T-helper 22 cell (primary cell): ENCODE measurements at regions not wholly inside any gene's neighbourhood (a gene's known extent, or its start where the extent isn't known, plus 50 kb on each side); places are given as distances from the start of the nearest gene placed in this dataset.
"Not testable (repeated sequence)": the region's sequence is repeated elsewhere in the genome, so short reads cannot be mapped to it uniquely, and the experiment has no call there.

Experiments used
- DNase-seq: peaks from one replicate; pipeline ENCODE4 v3.0.0-alpha.2; 2020; ENCODE audit warnings: low read depth

GRCh38 chr16:21534561-21534960, 64.8 kb upstream of the METTL9 start:
- not testable (repeated sequence) for DNase-seq

DNA sequence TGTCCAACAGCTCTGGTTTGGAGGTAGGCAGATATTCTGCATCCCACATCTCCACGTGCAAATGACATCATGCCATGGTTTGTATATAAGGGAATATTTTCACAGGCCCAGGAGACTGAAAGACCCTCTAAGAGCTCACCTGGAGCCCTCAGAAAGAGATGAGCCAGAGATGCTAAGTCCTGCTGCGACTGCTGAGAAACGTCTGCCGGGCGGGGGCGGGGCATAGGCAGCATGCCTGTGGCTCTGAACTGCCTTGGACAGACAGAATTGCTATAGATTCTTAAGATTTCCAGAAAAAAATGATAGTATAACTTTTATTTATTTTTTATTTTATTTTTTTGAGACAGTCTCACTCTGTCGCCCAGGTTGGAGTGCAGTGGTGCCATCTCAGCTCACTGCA, 64.2 kb upstream of the METTL9 start:
- not testable (repeated sequence) for DNase-seq

DNA sequence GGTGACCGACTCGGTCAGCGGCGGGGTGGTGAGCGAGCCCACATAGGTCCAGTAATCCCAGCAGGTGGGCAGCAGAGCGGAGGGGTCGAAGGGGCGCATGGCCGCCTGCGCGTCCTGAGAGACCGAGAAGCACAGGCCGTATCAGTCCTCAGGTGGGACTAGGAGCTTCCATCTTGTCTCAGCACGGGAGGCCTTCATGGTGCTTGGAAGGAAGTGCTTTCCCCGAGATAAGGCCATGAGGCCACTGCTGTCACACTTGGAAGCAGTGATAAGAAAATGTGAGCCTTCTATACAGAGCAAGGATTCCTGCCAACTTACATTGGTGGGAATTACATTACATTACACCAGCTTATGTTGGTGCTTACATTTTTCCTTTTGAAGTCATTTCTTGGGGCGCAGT, 62.6 kb upstream of the METTL9 start:
- DNase-seq: not testable (repeated sequence)

DNA sequence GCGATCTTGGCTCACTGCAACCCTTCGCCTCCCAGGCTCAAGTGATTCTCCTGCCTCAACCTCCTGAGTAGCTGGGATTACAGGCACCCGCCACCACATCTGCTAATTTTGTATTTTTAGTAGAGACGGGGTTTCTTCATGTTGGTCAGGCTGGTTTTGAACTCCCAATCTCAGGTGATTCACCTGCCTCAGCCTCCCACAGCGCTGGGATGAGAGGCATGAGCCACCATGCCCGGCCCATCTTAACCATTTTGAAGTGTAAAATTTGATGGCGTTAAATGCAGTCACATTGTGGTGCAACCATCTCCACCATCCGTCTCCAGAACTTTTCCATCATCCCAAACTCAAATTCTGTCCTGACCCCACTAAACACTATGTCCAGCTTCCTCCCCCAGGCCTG, 61.8 kb upstream of the METTL9 start:
- DNase-seq: not testable (repeated sequence)

- not testable (repeated sequence) for DNase-seq
Measured at GRCh38 chr16:21539107-21539618, 60.2 kb upstream of the METTL9 start.

DNA sequence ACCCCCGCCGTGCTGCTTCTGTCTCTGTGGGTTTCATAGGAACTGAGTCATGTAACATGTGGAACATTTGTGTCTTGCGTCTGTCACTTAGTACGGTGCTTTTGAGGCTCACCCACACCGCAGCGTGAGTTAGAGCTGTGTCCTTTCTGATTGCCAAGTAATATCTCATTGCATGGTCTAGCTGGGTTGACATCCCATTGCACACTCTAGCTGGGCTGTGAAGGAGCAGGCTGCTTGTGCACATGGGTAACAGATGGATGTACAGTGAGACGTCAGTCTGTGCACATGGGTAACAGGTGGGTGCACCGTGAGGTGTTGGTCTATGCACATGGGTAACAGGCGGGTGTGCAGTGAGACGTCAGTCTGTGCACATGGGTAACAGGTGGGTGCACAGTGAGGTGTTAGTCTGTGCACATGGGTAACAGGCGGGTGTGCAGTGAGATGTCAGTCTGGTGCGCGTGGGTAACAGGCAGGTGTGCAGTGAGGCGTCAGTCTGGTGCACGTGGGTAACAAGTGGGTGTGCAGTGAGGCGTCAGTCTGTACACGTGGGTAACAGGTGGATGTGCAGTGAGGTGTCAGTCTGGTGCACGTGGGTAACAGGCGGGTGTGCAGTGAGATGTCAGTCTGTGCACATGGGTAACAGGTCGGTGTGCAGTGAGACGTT, 58.5 kb upstream of the METTL9 start:
- DNase-seq: peak; percentile 16

DNA sequence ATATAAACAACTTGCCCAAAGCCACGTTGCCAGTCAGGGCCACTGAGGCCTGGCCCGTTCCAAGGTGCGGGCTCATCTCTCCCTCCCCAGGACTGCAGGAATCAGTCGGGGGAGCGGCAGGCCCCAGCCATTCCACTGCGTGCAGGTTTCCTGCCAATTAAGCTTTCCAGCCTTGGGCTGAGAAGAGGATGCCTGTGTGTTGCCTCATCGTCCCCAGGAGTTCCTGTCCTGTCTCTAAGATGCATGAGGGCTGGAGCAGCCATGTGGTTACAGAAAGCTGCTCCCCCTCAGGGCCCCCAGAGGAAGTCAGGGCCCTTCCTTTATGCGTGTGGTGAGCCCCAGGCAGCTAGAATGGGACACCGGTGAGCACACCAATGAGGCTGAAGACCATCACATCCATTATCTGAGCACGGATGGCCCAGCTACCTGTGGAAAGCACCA, 57.7 kb upstream of the METTL9 start:
- peak; percentile 30 for DNase-seq

- not testable (repeated sequence) for DNase-seq
Measured at GRCh38 chr16:21542075-21542474, 57.3 kb upstream of the METTL9 start.

DNA sequence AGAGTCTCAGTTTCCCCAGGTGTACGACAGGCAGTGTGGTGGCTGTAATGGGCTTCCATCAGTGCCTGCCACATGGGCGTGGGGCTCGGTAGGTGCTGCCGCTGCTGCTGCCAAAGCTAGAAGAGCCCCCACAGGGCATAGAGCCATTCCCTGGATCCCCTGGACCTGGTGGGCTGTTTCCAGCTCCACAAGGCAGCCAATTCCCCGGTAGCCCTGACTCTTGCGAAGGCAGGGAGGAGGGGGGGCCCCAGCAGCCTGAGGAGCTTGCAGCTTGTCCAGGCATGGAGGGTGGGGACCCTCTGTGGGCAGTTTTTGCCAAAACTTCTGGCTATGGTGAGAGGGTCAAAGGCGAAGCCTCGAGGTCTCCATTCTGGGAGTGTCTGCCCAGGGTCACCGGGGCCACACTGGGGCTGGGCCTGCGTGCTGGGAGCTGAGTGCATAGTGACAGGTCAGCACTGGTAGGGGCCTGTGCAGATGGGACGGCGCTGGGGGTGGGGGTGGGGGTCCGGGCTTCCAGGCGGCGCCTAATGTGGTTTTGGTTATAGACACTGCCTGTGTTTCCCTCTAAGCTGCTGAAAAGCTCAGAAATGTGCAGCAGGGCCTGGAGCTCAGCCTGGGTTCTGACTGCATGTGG, 56.8 kb upstream of the METTL9 start:
- DNase-seq: not testable (repeated sequence)

DNA sequence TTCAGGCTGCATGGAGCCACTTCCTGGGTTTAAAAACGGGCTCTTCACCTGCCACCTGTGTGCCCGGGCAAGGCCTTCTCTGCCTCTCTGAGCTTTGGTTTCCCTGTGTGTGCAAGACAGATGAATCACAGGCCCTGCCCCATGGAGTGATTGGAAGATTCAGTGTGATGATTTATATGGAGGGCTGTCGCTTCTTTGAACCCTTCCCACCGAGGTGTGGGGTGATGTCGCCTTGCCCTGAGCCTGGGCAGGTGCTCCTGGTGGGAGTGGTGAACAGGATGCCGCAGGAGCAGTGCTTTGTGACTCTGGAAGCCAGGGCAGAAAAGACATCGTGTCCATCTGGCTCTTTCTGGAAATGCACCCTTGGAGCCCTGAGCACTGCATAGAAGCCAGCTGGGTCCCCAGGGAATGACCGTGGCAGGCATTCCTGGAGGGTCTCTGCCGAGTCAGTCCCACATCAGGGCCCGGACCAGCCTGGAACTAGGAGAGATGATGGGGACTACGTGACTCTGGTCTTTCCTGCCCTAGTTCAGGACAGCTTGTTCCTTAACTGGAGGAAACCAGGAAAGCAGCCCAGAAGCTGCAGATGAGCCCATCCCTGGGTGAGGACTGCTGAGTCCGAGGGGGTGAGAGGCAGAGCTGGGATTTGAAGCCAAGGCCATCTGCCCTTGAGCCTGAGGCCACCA, 56.1 kb upstream of the METTL9 start:
- not testable (repeated sequence) for DNase-seq

DNA sequence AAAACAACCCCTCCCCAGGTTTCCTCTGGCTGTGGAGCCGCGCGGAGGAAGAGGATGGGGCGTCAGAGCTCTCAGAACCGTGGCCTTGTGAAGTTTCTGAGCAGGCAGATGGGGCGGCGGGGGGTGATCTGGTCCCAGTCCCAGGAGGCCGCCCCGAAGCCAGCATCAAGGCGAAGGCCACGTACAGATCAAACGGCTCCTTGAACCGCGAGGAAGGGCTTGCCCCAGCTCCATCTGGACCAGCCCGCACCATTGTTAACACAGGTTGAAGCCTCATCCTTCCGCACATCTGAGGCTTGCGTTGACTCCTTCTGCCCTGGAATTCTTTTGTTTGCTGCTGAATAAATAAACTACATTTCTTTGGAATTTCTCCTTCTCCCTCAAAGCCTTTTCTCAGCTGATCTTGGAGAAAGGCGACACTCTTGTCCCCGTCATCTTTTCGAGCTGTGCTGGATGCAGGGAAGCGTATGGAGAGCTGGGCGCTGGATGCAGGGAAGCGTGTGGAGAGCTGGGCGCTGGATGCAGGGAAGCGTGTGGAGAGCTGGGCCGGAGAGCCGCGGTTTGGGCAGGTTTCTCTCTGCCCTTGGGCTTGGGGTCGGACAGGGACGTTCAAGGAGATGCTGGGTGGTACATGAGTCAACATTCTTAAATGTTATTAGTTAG, 53.6 kb upstream of the METTL9 start:
- DNase-seq: not testable (repeated sequence)

DNA sequence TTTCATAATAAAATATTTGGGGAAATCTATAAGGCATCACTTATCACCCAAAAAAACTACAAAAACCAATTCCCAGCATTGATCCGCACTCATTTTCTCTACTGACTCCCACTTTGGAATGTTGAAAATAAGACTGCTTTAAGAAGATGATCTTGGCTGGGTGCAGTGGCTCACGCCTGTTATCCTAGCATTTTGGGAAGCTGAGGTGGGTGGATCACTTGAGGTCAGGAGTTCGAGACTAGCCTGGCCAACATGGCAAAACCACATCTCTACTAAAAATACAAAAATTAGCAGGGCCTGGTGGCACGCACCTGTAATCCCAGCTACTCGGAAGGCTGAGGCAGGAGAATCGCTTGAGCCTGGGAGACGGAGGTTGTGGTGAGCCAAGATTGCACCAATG, 50.0 kb upstream of the METTL9 start:
- not testable (repeated sequence) for DNase-seq
